Body of pancreas (tissue), 4 donors: ENCODE measurements at regions not wholly inside any gene's neighbourhood (a gene's known extent, or its start where the extent isn't known, plus 50 kb on each side); places are given as distances from the start of the nearest gene placed in this dataset.

ENCODE experiments used
- POLR2A ChIP-seq, 3 donors: fragments of 450-650 bp; IDR thresholded peaks; one replicate each; pipeline ENCODE4 v1.6.1; 2016; ENCODE audit warnings: antibody characterized with exemption in 3 of 3, mild to moderate bottlenecking in 2 of 3
- TF ChIP-seq, protein P1 (sequence below), 7 experiments: fragments of 450-650 bp in 4 of 7; fragments of 200-600 bp in 3 of 7; sonication (generic) in 3 of 7; IDR thresholded peaks; one replicate each; pipeline ENCODE4 v1.5.1; 2016 to 2019; ENCODE audit warnings: antibody characterized with exemption in 7 of 7

DNA sequence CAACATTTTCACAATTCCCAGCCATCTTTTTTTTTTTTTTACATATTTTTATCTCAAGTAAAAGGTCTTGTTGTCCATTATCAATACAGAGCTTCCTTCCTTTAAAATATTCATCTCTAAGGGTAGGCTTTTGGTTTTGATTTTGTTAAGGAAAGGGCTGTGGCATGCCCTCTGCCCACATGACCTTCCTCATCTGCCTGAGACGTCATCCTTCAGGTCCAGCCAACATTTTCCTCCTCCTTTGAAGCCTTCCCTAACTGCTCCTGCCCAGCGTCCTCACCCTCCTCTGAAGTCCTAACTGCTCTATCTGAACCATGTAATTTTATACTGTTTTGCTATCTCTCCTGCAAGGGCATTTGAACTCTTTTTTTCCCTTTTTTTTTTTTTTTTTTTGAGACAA lies 73.9 kb upstream of the TGM3 start:
- TF ChIP-seq, protein P1, sequence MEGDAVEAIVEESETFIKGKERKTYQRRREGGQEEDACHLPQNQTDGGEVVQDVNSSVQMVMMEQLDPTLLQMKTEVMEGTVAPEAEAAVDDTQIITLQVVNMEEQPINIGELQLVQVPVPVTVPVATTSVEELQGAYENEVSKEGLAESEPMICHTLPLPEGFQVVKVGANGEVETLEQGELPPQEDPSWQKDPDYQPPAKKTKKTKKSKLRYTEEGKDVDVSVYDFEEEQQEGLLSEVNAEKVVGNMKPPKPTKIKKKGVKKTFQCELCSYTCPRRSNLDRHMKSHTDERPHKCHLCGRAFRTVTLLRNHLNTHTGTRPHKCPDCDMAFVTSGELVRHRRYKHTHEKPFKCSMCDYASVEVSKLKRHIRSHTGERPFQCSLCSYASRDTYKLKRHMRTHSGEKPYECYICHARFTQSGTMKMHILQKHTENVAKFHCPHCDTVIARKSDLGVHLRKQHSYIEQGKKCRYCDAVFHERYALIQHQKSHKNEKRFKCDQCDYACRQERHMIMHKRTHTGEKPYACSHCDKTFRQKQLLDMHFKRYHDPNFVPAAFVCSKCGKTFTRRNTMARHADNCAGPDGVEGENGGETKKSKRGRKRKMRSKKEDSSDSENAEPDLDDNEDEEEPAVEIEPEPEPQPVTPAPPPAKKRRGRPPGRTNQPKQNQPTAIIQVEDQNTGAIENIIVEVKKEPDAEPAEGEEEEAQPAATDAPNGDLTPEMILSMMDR (IDR thresholded peaks at IDR 0.05), result no peak
- TF ChIP-seq POLR2A (IDR thresholded peaks at IDR 0.05), result no peak
